Activated CD4-positive, alpha-beta T cell treated with anti-CD3 and anti-CD28 coated beads, Interleukin-2, amount 50 U/mL, for 1 hour (primary cell): ENCODE measurements at regions not wholly inside any gene's neighbourhood (a gene's known extent, or its start where the extent isn't known, plus 50 kb on each side); places are given as distances from the start of the nearest gene placed in this dataset.

Source experiments
- DNase-seq: peaks from one replicate; pipeline ENCODE4 v3.0.0-alpha.2; 2020

GRCh38 chr19:30648866-30649862 lies 277.0 kb downstream of the ZNF536 start:
- DNase-seq = no peak

GRCh38 chr19:30647891-30648720 lies 275.9 kb downstream of the ZNF536 start:
- no peak for DNase-seq

- no peak for DNase-seq
Measured at GRCh38 chr19:30646806-30647205, 274.6 kb downstream of the ZNF536 start.

- no peak for DNase-seq
Measured at GRCh38 chr19:30645946-30646577, 273.9 kb downstream of the ZNF536 start.

GRCh38 chr19:30640252-30640965 lies 268.2 kb downstream of the ZNF536 start:
- no peak for DNase-seq

- DNase-seq = no peak
Measured at GRCh38 chr19:30638889-30639288, 266.7 kb downstream of the ZNF536 start.

GRCh38 chr19:30637926-30638325 lies 265.7 kb downstream of the ZNF536 start:
- DNase-seq = no peak

- DNase-seq = no peak
Measured at GRCh38 chr19:30634996-30635975, 263.1 kb downstream of the ZNF536 start.

GRCh38 chr19:30634131-30634830 lies 262.1 kb downstream of the ZNF536 start:
- DNase-seq = no peak

GRCh38 chr19:30631033-30631370 lies 258.8 kb downstream of the ZNF536 start:
- DNase-seq = no peak

- no peak for DNase-seq
Measured at GRCh38 chr19:30630289-30631032, 258.3 kb downstream of the ZNF536 start.

GRCh38 chr19:30629086-30629485 lies 256.9 kb downstream of the ZNF536 start:
- DNase-seq = no peak

- DNase-seq = no peak
Measured at GRCh38 chr19:30626626-30626966, 254.4 kb downstream of the ZNF536 start.

- no peak for DNase-seq
Measured at GRCh38 chr19:30625947-30626625, 253.9 kb downstream of the ZNF536 start.

- no peak for DNase-seq
Measured at GRCh38 chr19:30622276-30622675, 250.1 kb downstream of the ZNF536 start.

GRCh38 chr19:30621326-30621920 lies 249.2 kb downstream of the ZNF536 start:
- DNase-seq = no peak

- no peak for DNase-seq
Measured at GRCh38 chr19:30620354-30620753, 248.2 kb downstream of the ZNF536 start.

GRCh38 chr19:30609656-30610270 lies 237.6 kb downstream of the ZNF536 start:
- DNase-seq = no peak

- DNase-seq = no peak
Measured at GRCh38 chr19:30608471-30608870, 236.3 kb downstream of the ZNF536 start.
